Cardiac septum (tissue), 1 donor: ENCODE measurements at regions not wholly inside any gene's neighbourhood (a gene's known extent, or its start where the extent isn't known, plus 50 kb on each side); places are given as distances from the start of the nearest gene placed in this dataset.

Source experiments
- DNase-seq: peaks from one replicate; pipeline ENCODE4 v3.0.0-alpha.2; 2020; ENCODE audit warnings: low spot score
- intact Hi-C: fragments of 100-400 bp; cut with DNase I; formaldehyde crosslinking; loops from one replicate; pipeline ENCODE4 v1.14.0; 2022
- donor health status: DM: no; HTN: no; CAD: no.

DNA sequence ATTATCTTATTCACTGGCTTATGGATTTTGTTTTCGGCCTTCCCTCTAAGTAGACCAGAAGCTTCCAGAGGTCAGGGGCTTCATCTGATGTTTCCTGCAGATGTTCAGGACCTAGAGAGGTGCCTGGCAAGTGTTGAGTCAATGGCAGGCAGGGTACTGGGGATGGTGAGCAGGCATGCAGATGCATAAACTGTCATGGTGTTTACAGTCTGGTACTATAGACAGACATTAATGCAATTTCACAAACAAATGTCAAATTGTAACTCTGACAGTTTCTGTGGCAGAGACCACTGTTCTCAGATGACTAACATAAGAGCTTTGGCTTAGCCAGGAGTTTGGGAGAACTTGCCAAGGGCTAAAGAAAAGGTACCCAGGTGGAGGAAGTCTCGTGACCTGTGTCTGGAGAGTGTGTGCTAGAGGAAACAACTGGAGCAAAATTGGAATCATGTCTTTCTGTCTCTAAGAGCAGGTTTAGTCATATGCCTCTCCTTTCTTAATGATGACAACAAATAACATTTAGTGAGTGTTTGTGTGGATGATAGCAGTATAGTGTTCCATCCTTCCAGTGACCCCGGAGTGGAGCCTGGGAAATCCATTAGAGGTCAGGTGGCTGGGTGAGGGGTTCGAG, 53.7 kb upstream of the TRAK1 start:
- no peak for DNase-seq
- intact Hi-C loops: no loop called here

DNA sequence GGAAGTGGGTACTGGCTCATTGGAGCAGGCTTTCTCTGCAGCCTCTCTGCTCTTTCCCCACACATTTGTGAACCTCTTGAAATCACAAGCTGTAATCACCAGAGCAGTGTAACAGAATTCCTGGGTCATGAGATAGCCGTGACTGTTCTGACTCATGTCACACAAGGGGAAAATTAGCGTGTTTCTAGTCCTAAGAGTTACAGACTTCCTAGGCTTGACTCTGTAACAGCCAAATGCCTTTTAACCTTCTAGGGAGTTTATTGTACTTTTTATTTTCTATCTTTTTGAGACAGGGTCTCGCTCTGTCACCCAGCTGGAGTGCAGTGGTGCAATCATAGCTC, 54.7 kb upstream of the TRAK1 start:
- intact Hi-C loops: loop anchor here (1.0 kb wide), 1 partner anchor 25 kb away; no protein-coding TSS in a partner anchor
- DNase-seq: no peak

- no peak for DNase-seq
- intact Hi-C loops: loop anchor here (1.0 kb wide), 1 partner anchor 25 kb away; no protein-coding TSS in a partner anchor
Measured at GRCh38 chr3:42035816-42036482, 55.2 kb upstream of the TRAK1 start.

- no peak for DNase-seq
- intact Hi-C loops: no loop called here
Measured at GRCh38 chr3:42035007-42035406, 56.1 kb upstream of the TRAK1 start.

- intact Hi-C loops: no loop called here
- DNase-seq: no peak
Measured at GRCh38 chr3:42033741-42034140, 57.4 kb upstream of the TRAK1 start.

- intact Hi-C loops: no loop called here
- no peak for DNase-seq
Measured at GRCh38 chr3:42032693-42033349, 58.3 kb upstream of the TRAK1 start.

DNA sequence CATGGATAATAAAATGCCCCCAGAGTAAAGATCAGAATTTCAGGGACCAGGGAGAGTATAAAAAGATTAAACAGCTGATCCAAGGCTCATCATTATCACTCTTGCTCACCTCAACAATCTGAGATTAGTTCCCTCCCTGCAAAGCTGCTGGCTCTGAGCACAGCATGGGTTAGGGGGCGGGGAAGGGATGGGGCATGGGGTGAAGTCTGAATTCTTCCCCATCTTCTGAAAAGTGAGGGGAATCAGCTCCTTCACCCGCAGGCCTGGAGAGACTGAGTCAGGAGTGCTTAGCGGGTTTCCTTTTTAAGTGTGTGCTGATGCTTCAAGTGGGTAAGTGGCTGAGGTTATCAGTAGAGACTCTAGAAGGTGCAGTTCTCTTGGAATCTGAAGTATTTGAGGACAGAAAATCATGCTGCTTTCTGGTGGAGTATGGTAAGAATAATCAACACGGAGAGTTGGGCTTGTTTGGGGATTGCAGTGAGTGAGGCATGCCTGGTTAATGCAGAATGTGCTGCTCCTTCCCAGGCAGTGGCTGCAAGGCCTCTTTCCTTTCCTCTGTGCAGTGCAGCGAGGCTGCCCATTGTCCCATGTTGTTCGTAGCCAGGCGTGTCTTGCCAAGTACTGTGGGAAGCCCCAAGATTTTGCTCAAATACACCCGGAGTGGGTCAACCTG, 59.2 kb upstream of the TRAK1 start:
- DNase-seq: no peak
- intact Hi-C loops: no loop called here

GRCh38 chr3:42028474-42028873, 62.7 kb upstream of the TRAK1 start:
- DNase-seq: peak; percentile 61
- intact Hi-C loops: no loop called here

DNA sequence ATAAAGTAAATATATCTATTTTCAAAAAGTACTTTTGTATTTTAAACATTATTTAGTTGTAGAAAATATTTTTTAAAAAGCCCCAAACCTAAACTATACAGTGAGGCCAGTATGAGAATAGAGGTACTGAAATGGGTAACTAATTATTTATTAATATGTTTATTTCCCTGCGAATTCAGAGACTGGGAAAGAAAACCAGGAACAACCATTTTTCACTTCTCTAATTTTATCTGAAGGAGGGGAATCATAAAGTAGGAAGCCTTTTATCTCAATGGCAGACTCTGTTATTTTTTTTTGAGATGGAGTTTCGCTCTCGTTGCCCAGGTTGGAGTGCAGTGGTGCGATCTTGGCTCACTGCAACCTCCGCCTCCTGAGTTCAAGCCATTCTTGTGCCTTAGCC, 63.6 kb upstream of the TRAK1 start:
- peak; percentile 24 for DNase-seq
- intact Hi-C loops: no loop called here

- peak; percentile 94 for DNase-seq
- intact Hi-C loops: loop anchor here (1.0 kb wide), 1 partner anchor 36 kb away; no protein-coding TSS in a partner anchor
Measured at GRCh38 chr3:42025370-42026138, 63.7 kb upstream of the ULK4 start.

DNA sequence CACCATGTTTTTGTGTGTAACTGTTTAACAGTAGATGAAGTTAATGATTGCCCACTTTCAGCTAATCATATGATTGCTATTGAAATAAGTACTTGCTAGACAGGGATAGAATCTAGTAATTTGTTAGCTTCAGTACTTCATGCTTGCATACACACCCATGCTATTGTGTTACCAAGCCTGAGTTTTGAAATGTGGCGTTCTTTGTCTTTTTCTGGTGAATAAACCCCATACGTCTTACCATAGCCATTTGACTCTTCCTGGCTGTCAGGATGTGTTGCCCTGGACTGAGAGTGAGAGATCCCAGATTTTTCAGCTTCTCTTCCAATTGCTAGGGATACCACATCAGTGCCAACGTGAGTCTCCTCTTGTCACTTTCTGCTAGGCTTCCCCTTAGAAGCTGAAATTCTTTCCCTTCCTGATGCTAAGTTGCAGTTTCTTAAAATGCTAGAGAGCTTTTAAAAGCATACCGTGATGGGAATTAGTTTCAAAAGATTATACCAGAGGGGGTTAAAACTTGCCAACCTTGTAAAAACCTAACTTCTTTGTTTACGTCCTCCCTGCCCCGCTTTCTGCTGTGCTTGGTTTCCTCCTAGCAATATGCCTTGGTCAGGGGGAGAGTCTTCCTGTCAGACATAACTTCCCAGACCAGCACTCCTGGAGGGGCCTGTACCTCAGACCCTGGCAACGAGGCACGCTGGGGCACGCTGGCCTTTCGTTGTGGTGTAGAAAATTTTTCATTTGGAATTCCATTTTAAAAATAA, 62.9 kb upstream of the ULK4 start:
- intact Hi-C loops: loop anchor here (1.0 kb wide), 1 partner anchor 37 kb away; no protein-coding TSS in a partner anchor
- no peak for DNase-seq

- intact Hi-C loops: no loop called here
- DNase-seq: peak; percentile 10
Measured at GRCh38 chr3:42023380-42023779, 61.5 kb upstream of the ULK4 start.

- intact Hi-C loops: no loop called here
- peak; percentile 54 for DNase-seq
Measured at GRCh38 chr3:42022355-42022754, 60.5 kb upstream of the ULK4 start.

GRCh38 chr3:42020684-42021307, 58.9 kb upstream of the ULK4 start:
- intact Hi-C loops: no loop called here
- no peak for DNase-seq

DNA sequence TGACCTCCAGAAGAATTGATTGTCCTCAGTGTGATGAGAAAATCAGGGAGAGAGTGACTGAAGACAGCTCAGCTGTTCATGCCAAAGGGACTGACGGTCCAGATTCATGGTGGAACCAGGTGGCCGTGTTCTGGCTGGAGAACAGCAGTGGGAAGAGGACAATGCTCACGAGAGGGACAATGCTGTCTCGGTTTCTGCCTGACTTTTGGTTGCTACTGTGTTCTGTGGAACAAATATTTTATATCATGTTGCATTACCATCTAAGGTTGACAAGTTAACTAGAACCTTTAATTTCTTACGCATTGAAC, 58.0 kb upstream of the ULK4 start:
- intact Hi-C loops: no loop called here
- DNase-seq: peak; percentile 53

- intact Hi-C loops: no loop called here
- DNase-seq: peak; percentile 74
Measured at GRCh38 chr3:42019144-42019952, 57.4 kb upstream of the ULK4 start.

- no peak for DNase-seq
- intact Hi-C loops: loop anchor here (2.0 to 5.0 kb wide), 4 partner anchors 46 to 177 kb away; no protein-coding TSS in a partner anchor
Measured at GRCh38 chr3:42014921-42015533, 53.1 kb upstream of the ULK4 start.
